ENCODE measurements at regions not wholly inside any gene's neighbourhood (a gene's known extent, or its start where the extent isn't known, plus 50 kb on each side); places are given as distances from the start of the nearest gene placed in this dataset.
"Not testable (repeated sequence)": the region's sequence is repeated elsewhere in the genome, so short reads cannot be mapped to it uniquely, and the experiment has no call there.

- intact Hi-C loops (cut with micrococcal nuclease), result no loop called here
- Mint-ChIP-seq H3K4me3 (no peak overlapping the region), H3K36me3 (ENCODE audit: low read depth) (no peaks in the 10 kb centered on the region), H3K27me3 (ENCODE audit: low read depth) (no peaks in the 10 kb centered on the region), H3K4me1 (ENCODE audit: low read depth) (no peaks in the 10 kb centered on the region), H3K9me3 (no peaks in the 10 kb centered on the region), H3K27ac (no peak overlapping the region)
- DNase-seq, result no peak
- CTCF ChIA-PET, result no interaction called here
Observed at GRCh38 chrX:106220177-106220576, 52.1 kb downstream of the PWWP3B start.

GRCh38 chrX:106243376-106243775, 75.3 kb downstream of the PWWP3B start:
- CTCF ChIA-PET, result no interaction called here
- H3K9me3 Mint-ChIP-seq, result no peaks in the 10 kb centered on the region
- H3K27ac Mint-ChIP-seq, result no peak overlapping the region
- intact Hi-C loops (cut with micrococcal nuclease), result no loop called here
- no peak for DNase-seq
- no peaks in the 10 kb centered on the region for H3K4me1 Mint-ChIP-seq (ENCODE audit: low read depth)
- H3K27me3 Mint-ChIP-seq (ENCODE audit: low read depth), result no peaks in the 10 kb centered on the region
- H3K4me3 Mint-ChIP-seq, result no peak overlapping the region
- H3K36me3 Mint-ChIP-seq (ENCODE audit: low read depth), result no peaks in the 10 kb centered on the region

DNA sequence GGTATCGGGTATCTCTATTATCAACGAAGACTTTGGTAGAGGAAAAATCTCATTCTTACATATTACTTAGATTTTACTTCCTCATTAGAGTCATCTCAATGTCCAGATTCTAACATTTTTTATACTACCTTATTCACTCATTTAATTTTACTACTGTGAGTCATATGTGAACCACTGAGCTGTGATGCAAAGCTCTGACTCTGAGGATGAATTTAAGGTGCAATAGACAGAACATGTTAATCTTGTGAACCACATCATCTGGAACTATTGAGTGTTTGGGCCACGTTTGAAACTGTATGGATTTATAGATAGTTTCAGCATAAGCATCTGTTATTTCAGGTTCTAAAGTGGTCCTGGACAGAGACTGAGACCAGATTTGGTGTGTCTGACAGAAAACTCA, 78.4 kb downstream of the PWWP3B start:
- Mint-ChIP-seq H3K27me3 (ENCODE audit: low read depth) (no peaks in the 10 kb centered on the region), H3K4me3 (no peak overlapping the region), H3K9me3 (no peaks in the 10 kb centered on the region), H3K36me3 (ENCODE audit: low read depth) (no peaks in the 10 kb centered on the region), H3K4me1 (ENCODE audit: low read depth) (no peaks in the 10 kb centered on the region), H3K27ac (no peak overlapping the region)
- intact Hi-C loops (cut with micrococcal nuclease), result no loop called here
- CTCF ChIA-PET, result no interaction called here
- no peak for DNase-seq

GRCh38 chrX:106247162-106247561, 79.1 kb downstream of the PWWP3B start:
- Mint-ChIP-seq H3K27me3 (ENCODE audit: low read depth) (no peaks in the 10 kb centered on the region), H3K36me3 (ENCODE audit: low read depth) (no peaks in the 10 kb centered on the region), H3K4me1 (ENCODE audit: low read depth) (no peaks in the 10 kb centered on the region), H3K4me3 (no peak overlapping the region), H3K27ac (no peak overlapping the region), H3K9me3 (no peaks in the 10 kb centered on the region)
- DNase-seq, result no peak
- CTCF ChIA-PET, result no interaction called here
- intact Hi-C loops (cut with micrococcal nuclease), result no loop called here

DNA sequence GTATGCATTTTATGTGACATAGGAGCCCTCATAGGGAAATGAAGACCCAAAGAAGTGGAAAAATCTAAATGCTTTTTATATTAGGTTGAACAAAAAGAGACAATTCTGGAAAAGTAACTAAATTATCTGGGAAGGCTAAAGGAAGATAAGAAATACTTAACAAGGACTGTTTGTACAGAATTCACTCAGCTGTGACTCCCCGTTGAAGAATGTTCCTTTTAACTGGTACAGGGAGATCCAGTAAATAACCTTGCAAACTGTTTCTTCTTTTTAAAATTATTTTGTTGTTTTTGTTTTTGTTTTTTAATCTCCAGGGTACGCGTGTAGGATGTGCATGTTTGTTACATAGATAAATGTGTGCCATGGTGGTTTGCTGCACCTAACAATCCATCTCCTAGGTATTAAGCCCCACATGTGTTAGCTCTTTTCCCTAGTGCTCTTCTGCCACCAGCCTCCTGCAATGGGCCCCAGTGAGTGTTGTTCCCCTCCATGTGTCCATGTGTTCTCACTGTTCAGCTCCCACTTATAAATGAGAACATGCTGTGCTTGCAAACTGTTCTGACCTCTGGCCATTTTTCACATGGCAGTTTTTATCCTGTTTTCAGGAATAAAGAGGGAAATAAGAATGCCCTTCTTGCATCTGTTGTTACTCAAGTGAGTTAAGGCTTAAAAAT, 81.7 kb downstream of the PWWP3B start:
- no peak overlapping the region for H3K27ac Mint-ChIP-seq
- no peaks in the 10 kb centered on the region for H3K36me3 Mint-ChIP-seq (ENCODE audit: low read depth)
- no peak overlapping the region for H3K4me3 Mint-ChIP-seq
- no peaks in the 10 kb centered on the region for H3K9me3 Mint-ChIP-seq
- no peaks in the 10 kb centered on the region for H3K4me1 Mint-ChIP-seq (ENCODE audit: low read depth)
- DNase-seq, result no peak
- intact Hi-C loops (cut with micrococcal nuclease), result loop anchor here (10.0 kb wide), 1 partner anchor 55 kb away; no protein-coding TSS in a partner anchor
- H3K27me3 Mint-ChIP-seq (ENCODE audit: low read depth), result no peaks in the 10 kb centered on the region
- CTCF ChIA-PET, result no interaction called here

- Mint-ChIP-seq H3K9me3 (no peaks in the 10 kb centered on the region), H3K4me3 (no peak overlapping the region), H3K4me1 (ENCODE audit: low read depth) (no peaks in the 10 kb centered on the region), H3K27ac (no peak overlapping the region), H3K27me3 (ENCODE audit: low read depth) (no peaks in the 10 kb centered on the region), H3K36me3 (ENCODE audit: low read depth) (no peaks in the 10 kb centered on the region)
- DNase-seq, result no peak
- CTCF ChIA-PET, result no interaction called here
- intact Hi-C loops (cut with micrococcal nuclease), result no loop called here
Observed at GRCh38 chrX:106263817-106264216, 95.7 kb downstream of the PWWP3B start.

DNA sequence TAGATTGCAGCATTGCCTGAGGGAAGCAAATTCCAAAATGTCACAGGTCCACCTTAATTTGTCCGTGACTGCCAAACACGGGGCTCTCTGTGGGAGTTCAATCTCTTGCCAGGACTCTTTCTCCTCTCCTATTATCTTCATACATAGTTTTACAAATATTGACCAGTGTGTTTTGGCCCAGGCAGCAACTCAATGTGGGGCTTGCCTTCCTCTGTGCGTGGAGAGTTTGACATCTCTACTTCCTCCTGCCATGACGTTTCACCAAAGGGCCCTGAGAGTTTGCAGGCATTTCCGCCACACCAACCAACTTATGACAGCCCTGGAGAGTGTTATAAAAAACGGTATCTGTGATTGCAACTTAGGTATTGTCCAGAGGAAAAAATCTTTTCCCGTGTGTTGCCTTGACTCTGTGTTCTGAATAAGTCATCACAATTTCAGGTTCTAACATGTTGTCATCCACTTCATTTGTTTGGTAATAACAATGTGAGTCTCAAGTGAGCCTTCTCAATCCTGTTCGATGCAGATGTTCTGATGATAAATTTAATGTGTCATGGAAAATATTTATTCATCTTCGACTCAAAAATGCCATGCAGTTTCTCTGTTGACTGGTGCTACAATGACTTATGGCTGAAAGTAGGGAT, 106.0 kb downstream of the PWWP3B start:
- H3K4me3 Mint-ChIP-seq; CTCF ChIA-PET; H3K9me3 Mint-ChIP-seq; intact Hi-C loops (cut with micrococcal nuclease); H3K36me3 Mint-ChIP-seq (ENCODE audit: low read depth); H3K27me3 Mint-ChIP-seq (ENCODE audit: low read depth); DNase-seq; H3K27ac Mint-ChIP-seq; H3K4me1 Mint-ChIP-seq (ENCODE audit: low read depth): not testable (repeated sequence)

DNA sequence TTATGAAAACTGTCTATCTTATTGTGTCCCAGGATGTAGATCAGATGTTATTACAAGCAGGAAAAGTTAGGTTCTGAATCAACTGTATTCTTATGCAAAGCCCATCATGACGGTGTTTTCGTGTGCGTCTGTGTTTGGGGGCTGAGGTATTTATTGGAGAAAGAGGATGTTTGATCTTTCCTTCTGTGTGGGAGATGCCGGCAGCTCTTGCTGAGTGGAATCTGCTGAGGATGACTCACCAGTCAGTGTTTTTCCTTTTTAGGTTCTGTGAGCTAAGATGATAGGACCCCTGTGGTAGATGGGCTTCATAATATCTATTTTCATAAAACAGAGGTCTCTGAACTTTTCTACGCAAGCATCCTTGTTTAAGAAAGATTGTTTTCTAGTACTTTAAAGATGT, 107.1 kb downstream of the PWWP3B start:
- H3K36me3 Mint-ChIP-seq (ENCODE audit: low read depth); intact Hi-C loops (cut with micrococcal nuclease); H3K4me3 Mint-ChIP-seq; H3K4me1 Mint-ChIP-seq (ENCODE audit: low read depth); CTCF ChIA-PET; H3K27ac Mint-ChIP-seq; H3K27me3 Mint-ChIP-seq (ENCODE audit: low read depth); H3K9me3 Mint-ChIP-seq; DNase-seq: not testable (repeated sequence)

- Mint-ChIP-seq H3K4me3 (no peak overlapping the region), H3K27me3 (ENCODE audit: low read depth) (no peaks in the 10 kb centered on the region), H3K27ac (no peak overlapping the region), H3K36me3 (ENCODE audit: low read depth) (no peaks in the 10 kb centered on the region), H3K9me3 (no peaks in the 10 kb centered on the region), H3K4me1 (ENCODE audit: low read depth) (no peaks in the 10 kb centered on the region)
- intact Hi-C loops (cut with micrococcal nuclease), result no loop called here
- CTCF ChIA-PET, result no interaction called here
- no peak for DNase-seq
Observed at GRCh38 chrX:106278951-106279350, 110.8 kb downstream of the PWWP3B start.

DNA sequence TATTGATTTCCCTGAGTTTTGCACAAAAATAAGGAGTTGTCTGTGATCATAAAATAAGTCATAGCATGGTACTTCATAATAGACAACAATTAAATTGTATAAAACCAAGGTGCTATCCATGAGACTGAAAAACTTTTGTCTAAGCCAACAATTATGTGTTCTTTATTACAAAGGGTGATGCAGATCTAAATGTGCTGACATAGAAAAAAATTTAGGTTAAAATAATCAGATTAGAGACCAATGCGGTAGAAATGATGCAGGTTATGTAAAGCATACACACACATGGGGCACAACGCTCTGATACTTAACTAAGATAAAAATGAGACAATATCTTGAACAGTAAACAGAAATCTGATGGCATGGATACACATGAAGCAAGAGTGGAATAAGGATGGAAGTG, 113.3 kb downstream of the PWWP3B start:
- intact Hi-C loops (cut with micrococcal nuclease), result no loop called here

DNA sequence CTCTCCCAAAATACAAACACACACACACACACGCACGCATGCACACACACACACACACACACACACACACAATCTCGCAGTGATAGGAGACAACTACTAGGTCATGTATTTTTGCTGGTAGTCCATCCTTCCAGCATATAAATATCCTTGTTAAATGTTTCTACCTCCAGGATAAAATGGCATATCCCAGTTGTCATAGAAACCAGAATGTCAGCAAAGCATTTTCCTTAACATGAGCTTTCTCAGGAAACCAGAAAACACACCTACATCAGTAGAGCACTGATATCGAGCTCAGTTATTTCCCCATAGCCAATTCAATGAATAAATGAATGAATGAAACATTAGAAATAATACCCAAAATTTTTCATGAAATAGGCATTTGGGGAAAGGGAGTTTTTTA, 115.7 kb downstream of the PWWP3B start:
- CTCF ChIA-PET, result interaction anchor here (0.7 kb wide), 1 partner anchor 66 kb away, joined by 3 read pairs; no protein-coding TSS in a partner anchor
- DNase-seq, result no peak
- no peak overlapping the region for H3K27ac Mint-ChIP-seq
- intact Hi-C loops (cut with micrococcal nuclease), result no loop called here
- H3K36me3 Mint-ChIP-seq (ENCODE audit: low read depth), result no peaks in the 10 kb centered on the region
- no peaks in the 10 kb centered on the region for H3K4me1 Mint-ChIP-seq (ENCODE audit: low read depth)
- H3K27me3 Mint-ChIP-seq (ENCODE audit: low read depth), result no peaks in the 10 kb centered on the region
- no peaks in the 10 kb centered on the region for H3K9me3 Mint-ChIP-seq
- no peak overlapping the region for H3K4me3 Mint-ChIP-seq

More for the DNA sequence above, 113.3 kb downstream of the PWWP3B start:
- Mint-ChIP-seq H3K27me3 (ENCODE audit: low read depth) (no peaks in the 10 kb centered on the region), H3K36me3 (ENCODE audit: low read depth) (no peaks in the 10 kb centered on the region), H3K27ac (no peak overlapping the region), H3K4me3 (no peak overlapping the region), H3K4me1 (ENCODE audit: low read depth) (no peaks in the 10 kb centered on the region), H3K9me3 (no peaks in the 10 kb centered on the region)
- no peak for DNase-seq
- CTCF ChIA-PET, result no interaction called here

GRCh38 chrX:106284431-106285025, 116.4 kb downstream of the PWWP3B start:
- Mint-ChIP-seq H3K27ac (no peak overlapping the region), H3K4me1 (ENCODE audit: low read depth) (no peaks in the 10 kb centered on the region), H3K36me3 (ENCODE audit: low read depth) (no peaks in the 10 kb centered on the region), H3K4me3 (no peak overlapping the region), H3K27me3 (ENCODE audit: low read depth) (no peaks in the 10 kb centered on the region), H3K9me3 (no peaks in the 10 kb centered on the region)
- intact Hi-C loops (cut with micrococcal nuclease), result no loop called here
- CTCF ChIA-PET, result interaction anchor here (0.7 kb wide), 1 partner anchor 66 kb away, joined by 3 read pairs; no protein-coding TSS in a partner anchor
- no peak for DNase-seq

DNA sequence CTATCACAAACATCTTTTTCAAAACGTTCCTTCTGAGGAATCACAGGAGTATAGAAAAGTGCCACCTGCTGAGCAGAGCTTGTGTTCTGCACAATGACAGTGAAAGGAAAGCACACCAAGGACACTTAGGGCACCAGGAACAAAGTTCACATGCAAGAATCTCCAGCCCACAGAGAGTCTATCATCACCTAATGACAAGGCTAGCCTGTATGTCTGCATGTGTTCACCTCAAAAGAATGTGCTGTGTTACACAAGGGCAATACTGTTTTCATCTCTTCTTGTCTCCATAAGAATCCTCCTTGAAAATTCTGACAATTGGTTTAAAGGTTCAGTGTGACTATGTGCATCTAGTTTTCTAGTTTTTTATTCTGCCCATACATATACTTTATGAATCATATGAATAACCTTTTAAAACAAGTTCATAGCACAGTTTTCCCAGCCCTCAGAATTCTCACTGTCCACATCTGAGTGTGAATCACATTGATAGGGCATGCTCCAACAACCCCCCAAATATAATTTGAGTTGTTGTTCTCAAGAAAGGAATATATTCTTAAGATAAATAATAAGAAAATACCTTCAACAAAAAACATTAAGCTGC, 118.0 kb downstream of the PWWP3B start:
- Mint-ChIP-seq H3K27ac (no peak overlapping the region), H3K27me3 (ENCODE audit: low read depth) (no peaks in the 10 kb centered on the region), H3K9me3 (no peaks in the 10 kb centered on the region), H3K4me1 (ENCODE audit: low read depth) (no peaks in the 10 kb centered on the region), H3K36me3 (ENCODE audit: low read depth) (no peaks in the 10 kb centered on the region), H3K4me3 (no peak overlapping the region)
- intact Hi-C loops (cut with micrococcal nuclease), result no loop called here
- CTCF ChIA-PET, result no interaction called here
- no peak for DNase-seq
